NCI-H748 (cell line): ENCODE measurements at regions not wholly inside any gene's neighbourhood (a gene's known extent, or its start where the extent isn't known, plus 50 kb on each side); places are given as distances from the start of the nearest gene placed in this dataset.
"Not testable (repeated sequence)": the region's sequence is repeated elsewhere in the genome, so short reads cannot be mapped to it uniquely, and the experiment has no call there.

Experiments used
- DNase-seq: peaks from one replicate; lab custom pipeline; 2025; ENCODE audit not compliant: unreplicated experiment; lab: John Stamatoyannopoulos, UW

DNA sequence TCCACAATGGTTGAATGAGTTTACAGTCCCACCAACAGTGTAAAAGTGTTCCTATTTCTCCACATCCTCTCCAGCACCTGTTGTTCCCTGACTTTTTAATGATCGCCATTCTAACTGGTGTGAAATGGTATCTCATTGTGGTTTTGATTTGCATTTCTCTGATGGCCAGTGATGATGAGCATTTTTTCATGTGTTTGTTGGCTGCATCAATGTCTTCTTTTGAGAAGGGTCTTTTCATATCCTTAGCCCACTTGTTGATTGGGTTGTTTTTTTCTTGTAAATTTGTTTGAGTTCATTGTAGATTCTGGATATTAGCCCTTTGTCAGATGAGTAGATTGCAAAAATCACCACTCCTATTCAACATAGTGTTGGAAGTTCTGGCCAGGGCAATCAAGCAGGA is 287.6 kb upstream of the RASGRP1 start:
- not testable (repeated sequence) for DNase-seq

DNA sequence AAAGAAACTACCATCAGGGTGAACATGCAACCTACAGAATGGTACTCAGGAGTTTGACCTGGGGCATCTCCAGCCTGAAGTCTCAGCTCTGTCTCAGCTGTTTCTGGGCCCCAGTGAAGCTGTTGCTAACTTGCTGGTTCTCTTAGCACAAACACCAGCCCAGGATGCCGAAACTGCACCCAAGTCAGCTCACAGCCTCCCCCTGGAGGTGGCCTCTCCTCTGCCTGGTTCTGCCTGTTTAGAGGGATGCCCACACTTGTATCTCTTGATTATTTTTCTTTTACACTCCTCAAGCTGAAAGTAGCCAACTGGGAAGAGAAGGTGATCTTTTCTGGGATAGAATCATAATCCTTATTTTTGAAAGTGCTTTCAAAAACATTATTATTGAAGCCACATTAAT is 289.0 kb upstream of the RASGRP1 start:
- no peak for DNase-seq

DNA sequence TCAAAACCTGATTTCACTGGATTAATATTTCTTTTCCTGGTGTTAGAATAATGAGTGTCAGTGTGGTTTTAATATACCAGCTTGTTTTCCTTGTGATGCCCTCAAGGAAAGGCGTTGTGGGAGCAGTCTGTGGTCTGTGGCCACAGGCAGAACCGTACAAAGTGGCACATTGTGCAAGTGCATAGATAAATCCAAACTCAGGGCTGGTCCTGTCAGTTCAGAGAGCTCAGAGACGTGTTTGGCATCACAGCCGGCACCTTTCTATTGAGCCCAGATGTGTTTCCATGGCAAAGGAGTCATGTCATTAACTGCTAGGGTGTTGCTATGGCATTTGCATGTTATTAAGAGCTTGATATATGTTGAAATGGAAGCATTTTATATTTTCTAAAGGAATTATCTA is 289.9 kb upstream of the RASGRP1 start:
- no peak for DNase-seq

DNA sequence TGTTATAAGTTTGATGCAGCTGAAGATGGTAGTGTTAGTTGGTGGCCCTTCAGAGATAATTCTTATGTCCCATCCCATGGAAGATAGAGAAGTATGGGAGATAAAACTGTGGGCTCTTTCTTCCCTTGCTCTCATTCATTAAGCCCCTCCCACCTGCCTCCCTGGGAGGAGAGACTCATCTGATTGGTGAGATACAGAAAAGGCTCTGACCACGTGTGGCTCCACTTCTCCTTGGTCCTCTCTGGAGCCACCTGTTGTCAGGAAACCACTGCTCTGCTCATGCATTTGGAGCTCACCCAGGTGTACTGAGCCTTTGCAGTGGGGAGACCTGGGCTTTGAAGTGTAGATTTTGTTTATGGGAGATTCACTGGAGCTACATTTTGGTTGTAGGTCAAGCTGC is 293.2 kb upstream of the RASGRP1 start:
- DNase-seq, result no peak

DNA sequence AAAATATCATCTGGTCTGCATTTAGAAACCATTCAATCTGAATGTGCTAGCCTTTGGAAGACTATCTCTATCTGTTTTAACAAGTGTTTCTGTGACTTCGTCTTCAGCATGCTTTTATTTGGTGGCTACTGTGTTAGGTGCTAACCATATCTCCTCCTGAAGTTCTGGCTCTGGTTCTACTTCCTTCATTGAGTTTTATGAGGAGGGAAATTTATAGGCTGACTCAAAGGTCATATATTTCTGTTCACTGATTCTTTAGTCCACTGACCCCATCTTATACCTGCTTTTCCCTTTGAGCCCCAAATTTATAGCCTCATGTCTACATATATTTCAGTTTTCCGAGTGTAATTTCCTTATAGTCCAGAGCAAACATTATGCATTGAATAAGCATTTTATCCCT is 295.0 kb upstream of the RASGRP1 start:
- DNase-seq, result no peak

DNA sequence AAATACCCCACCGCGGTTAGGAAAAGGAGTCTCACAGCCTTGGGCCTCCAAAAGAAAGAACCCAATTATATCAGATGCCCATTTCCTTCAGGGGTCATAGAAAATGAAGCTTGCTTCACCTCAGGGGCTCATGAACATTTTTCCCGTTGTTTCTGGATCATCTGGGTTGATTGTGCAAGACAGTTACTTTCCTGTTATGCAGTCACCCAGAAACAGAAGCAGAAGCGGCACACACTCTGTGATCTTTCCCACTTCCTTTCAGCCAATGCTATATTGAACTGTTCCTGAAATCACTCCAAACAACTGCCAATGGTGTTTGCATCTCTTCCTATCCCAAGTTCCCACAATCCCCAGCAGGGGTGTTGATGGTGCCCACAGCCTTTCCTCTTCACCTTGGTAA is 295.6 kb upstream of the RASGRP1 start:
- no peak for DNase-seq

DNA sequence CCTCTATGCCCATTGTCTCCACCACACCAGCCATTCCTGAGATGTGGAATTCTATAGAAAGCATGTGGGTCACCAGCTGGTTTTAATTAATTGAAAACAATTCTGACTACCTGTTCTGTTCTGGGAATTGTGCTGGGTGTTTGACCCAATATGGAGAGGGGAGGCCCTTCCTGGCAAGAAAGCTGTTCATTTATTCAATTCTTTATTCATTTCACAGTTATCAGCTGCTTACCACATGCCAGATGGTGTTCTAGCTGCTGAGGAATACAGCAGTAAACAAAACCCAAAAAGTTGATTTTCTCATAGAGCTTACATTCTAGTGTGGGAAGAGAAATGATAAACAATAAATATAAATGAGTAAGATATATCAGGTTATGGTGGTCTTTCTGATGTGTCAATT is 296.1 kb upstream of the RASGRP1 start:
- no peak for DNase-seq

DNA sequence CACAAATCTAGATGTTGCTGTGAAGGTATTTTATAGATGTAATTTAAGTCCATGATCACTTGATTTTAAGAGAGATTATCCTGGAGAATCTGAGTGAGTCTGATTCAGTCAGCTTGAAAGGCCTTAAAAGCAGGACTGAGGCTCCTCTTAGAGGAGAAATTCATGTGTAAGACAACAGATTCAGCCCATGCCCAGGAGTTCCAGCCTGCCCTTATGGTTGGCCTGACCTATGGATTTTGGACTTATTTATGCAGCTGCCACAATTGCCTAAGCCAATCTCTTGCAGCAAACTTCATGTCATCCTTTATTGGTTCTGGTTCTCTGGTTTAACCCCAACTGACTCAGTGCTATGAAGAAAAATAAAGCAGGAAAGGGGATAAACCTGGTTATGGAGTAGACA is 296.5 kb upstream of the RASGRP1 start:
- DNase-seq, result no peak

DNA sequence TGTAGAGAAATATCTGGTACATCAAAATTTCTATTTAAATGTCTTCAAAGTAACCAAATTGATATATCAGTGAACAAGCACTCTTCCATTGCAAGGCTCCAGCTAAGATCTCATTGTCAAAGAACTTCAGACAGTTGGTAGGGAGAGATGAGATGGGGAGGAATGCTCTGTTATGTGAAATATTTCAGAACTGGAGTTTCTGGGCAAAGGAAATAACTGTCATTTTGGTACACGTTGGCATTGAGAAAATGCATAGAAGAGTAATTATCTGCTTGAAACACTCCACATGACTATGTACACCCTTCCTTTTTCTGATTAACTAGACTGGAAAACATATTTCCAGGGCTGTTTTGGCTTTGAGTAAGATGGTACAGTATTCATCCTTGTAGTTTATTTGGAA is 297.5 kb upstream of the RASGRP1 start:
- DNase-seq, result no peak

DNA sequence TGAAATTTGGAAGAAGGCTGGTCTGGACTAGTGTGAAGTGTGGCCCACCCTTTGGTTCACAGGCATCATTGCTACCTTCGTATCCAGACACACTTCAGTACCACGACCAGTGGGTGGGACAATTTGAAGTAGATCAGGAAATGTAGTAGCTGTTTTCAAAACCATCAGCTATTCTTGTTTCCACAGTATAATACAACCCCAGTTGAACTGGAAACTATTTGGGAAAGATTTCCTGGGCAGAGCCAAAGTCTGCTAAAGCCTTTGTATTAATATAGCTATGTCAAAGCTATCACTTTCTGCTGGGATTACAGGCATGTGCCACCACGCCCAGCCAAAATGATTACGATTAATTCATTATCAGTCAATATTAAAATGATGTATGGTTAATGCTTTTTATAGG is 298.8 kb upstream of the RASGRP1 start:
- DNase-seq, result no peak

DNA sequence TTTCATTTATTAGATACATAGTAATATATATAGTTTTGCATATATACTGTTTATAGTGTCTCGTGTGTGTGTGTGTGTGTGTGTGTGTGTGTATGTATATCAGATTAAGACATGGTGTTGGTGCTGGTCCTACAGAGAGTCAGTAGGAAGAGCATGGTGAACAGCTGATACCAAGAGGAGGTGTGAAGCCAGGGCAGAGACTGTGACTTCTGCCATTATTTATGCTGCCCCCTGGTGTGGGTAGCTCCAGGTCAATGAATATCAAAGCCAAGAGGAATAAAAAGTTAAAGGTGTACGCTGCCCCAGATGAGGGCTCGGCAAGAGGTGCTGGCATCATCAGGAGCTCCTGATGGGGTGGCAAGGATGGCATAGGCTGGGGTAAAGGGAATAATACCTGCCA is 299.5 kb upstream of the RASGRP1 start:
- no peak for DNase-seq

DNA sequence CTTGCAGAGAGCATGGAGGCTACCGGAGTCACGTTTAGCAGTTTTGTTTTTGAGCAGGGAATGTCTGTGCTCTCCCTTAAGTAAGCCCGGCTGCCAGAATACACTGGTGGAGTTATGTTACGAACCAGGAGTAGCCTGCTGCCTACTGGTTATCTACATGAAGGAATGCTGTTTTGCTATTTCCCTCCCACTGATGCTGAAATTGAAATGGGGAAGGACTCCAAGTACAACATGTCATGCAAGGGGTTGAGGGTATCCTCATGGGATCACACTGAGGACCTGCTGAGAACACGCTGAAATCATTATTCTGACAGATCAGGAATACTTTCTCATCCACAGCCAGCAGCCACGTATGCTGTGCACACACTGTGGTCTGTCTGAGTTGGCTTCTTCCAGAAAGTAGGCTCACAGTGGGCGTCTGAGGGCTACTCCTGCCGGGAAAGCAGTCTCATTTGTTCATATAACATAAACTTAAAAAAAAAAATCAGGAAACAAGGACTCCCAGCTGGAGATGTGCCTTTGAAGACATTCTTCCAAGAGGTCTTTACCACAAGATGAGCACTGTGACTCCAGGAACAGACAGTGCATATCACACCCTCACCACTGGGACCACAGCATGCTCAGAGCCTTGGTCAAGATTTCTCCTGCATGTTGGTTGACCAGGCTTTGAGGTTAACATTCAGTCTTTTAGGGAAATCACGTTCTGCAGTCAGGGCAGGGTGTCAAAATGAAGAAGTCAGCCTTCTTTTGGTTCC is 300.4 kb upstream of the RASGRP1 start:
- DNase-seq, result no peak

DNA sequence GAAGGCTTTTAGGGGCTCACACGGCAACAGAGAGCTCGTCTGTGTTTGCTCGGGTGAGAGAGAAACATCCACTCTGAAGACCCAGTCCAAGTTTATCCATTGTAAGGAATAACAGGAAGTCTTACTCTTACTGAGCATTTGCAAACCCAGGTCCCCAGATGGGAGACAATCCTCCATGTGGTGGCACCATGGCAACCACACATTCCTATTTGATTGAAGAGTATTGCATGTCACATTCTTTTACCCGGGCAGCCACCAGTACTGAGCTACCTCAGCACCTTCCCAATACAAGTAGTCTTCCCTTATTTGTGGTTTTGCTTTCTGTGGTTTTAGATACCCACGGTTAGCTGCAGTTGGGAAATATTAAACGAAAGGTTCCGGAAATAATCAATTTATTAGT is 302.9 kb upstream of the RASGRP1 start:
- DNase-seq, result no peak

DNA sequence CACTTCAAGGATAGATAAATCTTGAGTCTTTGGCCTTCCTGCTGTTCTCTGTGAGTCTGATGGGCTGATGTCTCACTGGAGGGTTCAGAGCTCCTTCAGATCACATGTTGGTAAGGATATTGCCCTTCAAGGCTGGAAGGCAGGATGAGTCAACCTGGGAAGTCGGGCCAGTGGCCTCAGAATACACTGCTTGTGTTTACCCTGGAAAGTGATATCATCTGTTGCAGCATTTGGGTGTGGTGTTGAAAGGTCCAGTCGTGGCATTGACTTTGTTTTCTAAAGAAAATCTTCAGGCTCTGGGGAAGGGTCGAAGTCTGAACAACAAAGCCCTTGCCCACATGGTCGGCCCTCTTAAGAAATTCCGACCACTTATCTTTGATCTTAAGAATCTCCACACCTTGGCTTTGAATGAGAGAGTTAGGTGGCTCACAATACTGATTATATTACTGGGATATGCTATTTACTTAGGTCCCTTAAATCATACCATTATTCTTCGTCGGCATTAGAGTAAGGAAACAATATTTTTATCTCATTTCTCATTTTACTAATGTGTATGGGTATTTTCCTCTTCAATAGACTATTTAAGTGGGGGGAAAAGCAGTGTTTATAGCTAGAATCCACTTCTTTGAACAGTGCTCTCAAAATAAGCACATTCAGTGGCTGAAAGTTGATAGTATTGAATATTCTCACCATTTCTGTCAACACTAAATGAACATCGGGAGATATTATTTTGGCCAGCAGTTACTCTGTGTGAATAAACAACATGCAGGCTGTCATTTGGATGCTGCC is 303.9 kb upstream of the RASGRP1 start:
- DNase-seq, result no peak

DNA sequence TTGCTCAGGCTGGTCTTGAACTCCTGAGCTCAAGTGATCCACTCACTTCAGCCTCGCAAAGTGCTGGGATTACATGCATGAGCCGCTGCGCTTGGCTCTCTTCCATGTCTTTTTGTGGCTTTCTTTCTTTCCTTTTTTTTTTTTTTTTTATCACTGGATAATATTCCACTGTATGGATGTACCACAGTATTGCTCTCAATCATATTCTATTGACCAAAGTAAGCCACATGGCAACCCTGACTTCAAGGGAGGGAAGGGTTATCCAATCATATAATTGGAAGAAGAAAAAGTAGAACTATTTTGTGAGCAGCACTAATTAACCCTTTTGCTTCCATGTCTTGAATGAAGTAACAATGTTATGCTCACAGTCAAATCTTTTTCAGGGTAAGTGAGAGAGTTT is 307.0 kb upstream of the RASGRP1 start:
- no peak for DNase-seq

DNA sequence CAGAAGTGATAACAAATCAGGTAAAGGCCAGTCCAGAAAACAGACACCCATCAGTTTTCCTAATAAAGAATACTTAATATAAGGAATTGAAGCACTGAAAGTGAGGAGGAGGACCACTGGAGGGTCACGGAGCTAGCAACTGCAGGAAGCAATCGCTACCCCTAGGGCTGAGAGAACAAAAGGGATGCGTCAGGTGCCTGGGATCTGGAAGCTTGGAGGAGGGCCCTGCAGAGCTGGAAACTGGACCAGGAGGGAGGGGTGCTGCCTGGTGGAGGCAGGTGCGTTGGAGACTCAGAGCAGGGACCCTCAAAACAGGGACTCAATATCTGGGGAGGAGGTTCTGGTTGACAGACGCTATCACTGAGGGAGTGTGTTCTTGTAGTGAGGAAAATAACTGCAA is 308.1 kb upstream of the RASGRP1 start:
- no peak for DNase-seq

DNA sequence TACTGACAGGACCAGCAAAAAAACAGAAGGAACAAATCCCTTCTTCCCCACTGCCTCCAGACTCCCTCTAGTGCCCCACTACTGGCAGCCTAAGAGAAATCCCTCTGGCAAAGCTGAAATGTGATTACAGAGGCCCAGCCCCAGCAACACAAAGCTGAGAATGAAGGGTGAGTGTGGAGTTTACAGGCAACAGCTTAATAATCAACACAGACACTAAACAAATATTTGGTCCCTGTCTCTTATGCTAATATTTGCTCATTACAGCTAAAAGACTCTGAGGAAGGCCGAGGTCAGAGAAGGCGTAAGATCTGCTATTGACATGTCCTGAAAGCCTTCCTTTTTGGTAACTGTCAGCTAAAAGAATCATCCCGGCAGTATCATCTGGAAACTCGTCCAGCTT is 308.5 kb upstream of the RASGRP1 start:
- no peak for DNase-seq

DNA sequence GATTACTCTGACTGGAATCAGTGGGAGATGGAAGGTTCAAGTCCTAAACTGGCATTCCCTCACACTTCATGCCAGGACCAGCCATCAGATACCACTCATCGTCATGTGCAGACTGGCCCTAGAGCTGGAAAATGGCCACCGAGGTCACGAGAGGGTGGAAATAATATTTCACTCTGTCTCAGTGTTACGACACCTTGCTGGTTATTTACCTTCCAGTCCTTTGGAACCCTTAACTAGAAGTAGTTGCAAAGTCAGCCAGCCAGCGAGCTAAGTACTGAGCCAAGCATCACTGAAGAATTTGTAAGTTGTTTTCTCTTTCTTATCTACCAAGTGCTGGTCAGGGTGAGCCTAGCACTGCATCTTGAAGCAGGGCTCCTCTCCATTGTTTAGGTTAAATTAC is 309.9 kb upstream of the RASGRP1 start:
- DNase-seq, result no peak

DNA sequence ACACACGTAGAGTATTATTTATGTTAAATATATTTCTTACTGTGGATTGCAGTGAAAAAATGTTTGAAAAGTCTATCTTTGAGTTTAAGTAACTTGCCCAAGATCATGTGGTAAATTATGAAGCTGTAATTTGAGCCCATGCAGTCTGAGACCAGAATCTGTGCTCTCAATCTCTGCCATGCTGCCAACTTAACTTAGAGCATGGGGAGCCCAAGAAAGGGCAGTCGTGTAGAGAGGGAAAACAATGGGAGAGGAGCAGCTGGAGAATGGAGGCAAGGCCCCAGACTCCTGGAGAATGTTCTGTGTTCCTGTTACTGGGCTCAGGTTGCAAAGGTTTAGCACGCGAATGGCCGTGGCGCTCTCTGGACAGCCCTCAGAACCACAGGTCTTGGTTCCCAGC is 311.6 kb upstream of the RASGRP1 start:
- DNase-seq, result no peak

DNA sequence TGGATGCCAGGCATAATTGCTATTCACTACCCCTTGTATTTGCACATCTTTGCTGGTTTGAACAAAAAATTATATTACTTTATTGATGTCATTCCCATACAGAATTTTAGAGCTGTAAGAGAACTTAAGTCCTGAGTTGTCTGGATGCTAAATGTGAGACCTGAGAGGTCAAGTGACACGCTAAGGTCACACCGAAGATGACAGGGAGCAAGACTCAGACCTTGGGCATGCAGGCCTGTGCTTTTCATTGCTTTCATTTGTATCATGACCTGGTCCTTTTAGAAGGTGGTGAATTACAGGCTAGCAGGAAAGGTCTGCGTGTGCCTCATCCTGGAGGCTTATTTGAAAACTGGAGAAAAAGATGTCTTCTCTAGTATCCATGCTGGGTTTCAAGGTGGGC is 312.0 kb upstream of the RASGRP1 start:
- no peak for DNase-seq

DNA sequence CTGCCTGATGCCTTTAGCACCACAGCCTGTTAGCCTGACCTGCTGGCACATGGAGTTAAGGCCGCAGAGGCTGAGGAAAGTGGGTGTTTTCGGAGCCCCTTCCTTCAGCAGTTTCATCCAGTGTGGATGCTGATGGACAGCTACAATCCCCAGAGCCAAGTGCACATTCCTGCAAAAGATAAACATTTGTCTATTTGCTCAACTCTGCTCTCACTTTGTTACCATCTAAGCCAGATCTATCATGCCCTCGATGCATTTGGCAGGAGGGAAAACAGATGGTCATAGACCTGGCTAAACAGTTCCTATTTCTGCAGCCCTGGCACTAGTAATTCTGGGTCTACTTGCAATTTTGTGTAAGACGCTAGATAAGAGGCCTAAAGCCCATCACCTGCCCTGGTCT is 312.9 kb upstream of the RASGRP1 start:
- DNase-seq, result no peak

DNA sequence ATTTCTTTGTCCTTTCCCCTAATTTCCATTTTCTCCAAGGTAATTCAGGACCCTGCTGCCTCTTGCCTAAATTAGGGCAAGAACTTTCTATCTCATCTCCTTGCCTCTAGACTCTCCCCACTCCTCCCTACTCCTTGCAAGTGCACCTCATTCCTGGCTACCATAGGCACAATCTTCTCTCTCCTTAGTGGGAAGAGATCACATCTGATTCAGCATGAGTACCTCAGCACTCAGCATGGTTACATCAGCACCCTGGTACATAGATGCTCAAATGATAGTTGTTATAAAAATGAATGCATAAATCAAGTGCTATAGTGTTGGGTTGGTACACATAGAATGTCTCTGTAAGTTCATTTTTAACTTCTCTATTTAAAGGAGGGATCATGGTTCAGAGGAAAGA is 313.4 kb upstream of the RASGRP1 start:
- no peak for DNase-seq

DNA sequence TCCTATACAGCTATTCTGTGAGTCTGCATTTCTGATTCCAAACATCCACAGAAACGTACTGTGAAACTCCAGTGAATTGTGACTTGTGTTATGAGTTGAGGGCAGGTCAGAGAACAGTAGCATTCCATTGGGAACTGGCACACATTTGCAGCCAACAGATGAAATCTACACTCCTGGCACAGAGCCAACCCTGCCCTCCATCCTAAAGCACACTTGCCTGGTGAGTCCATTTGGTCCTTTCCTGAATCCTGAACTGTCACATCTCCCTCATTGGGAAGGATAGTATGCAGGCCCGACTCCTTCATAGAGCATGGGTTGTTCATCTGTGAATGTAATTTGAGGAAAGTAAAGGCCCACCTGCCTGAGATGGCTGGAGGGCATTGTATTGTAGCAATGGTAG is 314.3 kb upstream of the RASGRP1 start:
- DNase-seq, result no peak
